ENCODE measurements at regions not wholly inside any gene's neighbourhood (a gene's known extent, or its start where the extent isn't known, plus 50 kb on each side); places are given as distances from the start of the nearest gene placed in this dataset.

- TF ChIP-seq TAF1 (CRISPR knock-in tag; IDR thresholded peaks at IDR 0.05) = no peak; the same call in 1 of the 2 replicates
- no peak for TF ChIP-seq ZIK1 (CRISPR knock-in tag; IDR thresholded peaks at IDR 0.05; ENCODE audit: borderline replicate concordance, low read depth)
- TF ChIP-seq ZNF431 (CRISPR knock-in tag; IDR thresholded peaks at IDR 0.05; ENCODE audit: borderline replicate concordance, low read depth) = 0 out of 2 replicates have a peak, but pooled peaks have one; percentile 46
- peak; percentile 19; the same call in 1 of the 2 replicates for TF ChIP-seq SNAPC2 (CRISPR knock-in tag; IDR thresholded peaks at IDR 0.05)
- peak; percentile 43; the same call in 1 of the 2 replicates for TF ChIP-seq ZNF414 (CRISPR knock-in tag; IDR thresholded peaks at IDR 0.05)
- TF ChIP-seq MAFF (IDR thresholded peaks at IDR 0.05; ENCODE audit: low read depth, low read length) = no peak
- no peak for TF ChIP-seq CCAR2 (optimal IDR thresholded peaks at IDR 0.05; ENCODE audit: low read depth, low read length)
- TF ChIP-seq SOX5 (CRISPR knock-in tag; IDR thresholded peaks at IDR 0.05; ENCODE audit: borderline replicate concordance) = peak; percentile 97
- peak; percentile 48 for TF ChIP-seq ZNF580 (CRISPR knock-in tag; IDR thresholded peaks at IDR 0.05; ENCODE audit: borderline replicate concordance, low read depth)
- no peak for TF ChIP-seq ZNF816 (CRISPR knock-in tag; IDR thresholded peaks at IDR 0.05; ENCODE audit: borderline replicate concordance)
- peak; percentile 97 for TF ChIP-seq FOSL2 (CRISPR knock-in tag; IDR thresholded peaks at IDR 0.05)
- no peak for TF ChIP-seq ZNF737 (CRISPR knock-in tag; IDR thresholded peaks at IDR 0.05; ENCODE audit: borderline replicate concordance)
- peak; percentile 11; the same call in 1 of the 2 replicates for TF ChIP-seq ZFY (CRISPR knock-in tag; IDR thresholded peaks at IDR 0.05)
- no peak; the same call in none of the 2 replicates for TF ChIP-seq CEBPG (CRISPR knock-in tag; IDR thresholded peaks at IDR 0.05)
- TF ChIP-seq ZNF546 (CRISPR knock-in tag; conservative IDR thresholded peaks at IDR 0.05) = no peak
- no peak for TF ChIP-seq ZNF513 (CRISPR knock-in tag; conservative IDR thresholded peaks at IDR 0.05)
- TF ChIP-seq MYPOP (CRISPR knock-in tag; IDR thresholded peaks at IDR 0.05) = peak; percentile 85
- TF ChIP-seq ZSCAN9 (CRISPR knock-in tag; IDR thresholded peaks at IDR 0.05; ENCODE audit: borderline replicate concordance) = peak; percentile 100
- TF ChIP-seq TBP (CRISPR knock-in tag; IDR thresholded peaks at IDR 0.05) = no peak
- no peak; a peak in 1 of 4 replicates for TF ChIP-seq HMGXB4 (CRISPR knock-in tag; IDR thresholded peaks at IDR 0.05; ENCODE audit: borderline replicate concordance in 1 of 2, low read depth in 1 of 2)
Measured at GRCh38 chr2:215619022-215619958, 183.4 kb upstream of the FN1 start (continued).

Measured in HepG2 (cell line).